BE2C (cell line): ENCODE measurements at regions not wholly inside any gene's neighbourhood (a gene's known extent, or its start where the extent isn't known, plus 50 kb on each side); places are given as distances from the start of the nearest gene placed in this dataset.
"Not testable (repeated sequence)": the region's sequence is repeated elsewhere in the genome, so short reads cannot be mapped to it uniquely, and the experiment has no call there.

Experiments used
- DNase-seq: peaks from one replicate; pipeline ENCODE4 v3.0.0-alpha.2; 2020
- H3K27me3 ChIP-seq: fragments of 250-450 bp; sonication (Bioruptor Pico); 2 replicates; pipeline ENCODE4 v1.5.1; 2020; ENCODE audit warnings: mild to moderate bottlenecking
- H3K36me3 ChIP-seq: fragments of 250-450 bp; sonication (Bioruptor Pico); 2 replicates; pipeline ENCODE4 v1.5.1; 2020; ENCODE audit warnings: mild to moderate bottlenecking
- H3K4me1 ChIP-seq: fragments of 250-450 bp; sonication (Bioruptor Pico); 2 replicates; pipeline ENCODE4 v1.5.1; 2020
- H3K4me3 ChIP-seq: 2 replicates; pipeline ENCODE4 v1.5.1; 2011; ENCODE audit warnings: low read depth, low read length
- H3K9me3 ChIP-seq: fragments of 250-450 bp; sonication (Bioruptor Pico); 2 replicates; pipeline ENCODE4 v1.5.1; 2020
- CTCF ChIP-seq: IDR thresholded peaks from 2 replicates; pipeline ENCODE4 v1.5.1; 2012; ENCODE audit warnings: mild to moderate bottlenecking, low read depth, low read length

- DNase-seq, result no peak
- H3K4me3 ChIP-seq, result no peak overlapping the region
- no peak for TF ChIP-seq CTCF
- H3K27me3 ChIP-seq, result no peaks in the 10 kb centered on the region
- H3K36me3 ChIP-seq, result no peaks in the 10 kb centered on the region
- H3K4me1 ChIP-seq, result no peaks in the 10 kb centered on the region
- H3K9me3 ChIP-seq, result no peaks in the 10 kb centered on the region; the same call in 1 of the 2 replicates
Observed at GRCh38 chr7:91405092-91405788, 141.0 kb downstream of the FZD1 start.

- H3K9me3 ChIP-seq, H3K36me3 ChIP-seq, H3K4me1 ChIP-seq, H3K27me3 ChIP-seq, H3K4me3 ChIP-seq, DNase-seq: not testable (repeated sequence)
Observed at GRCh38 chr7:91405873-91406272, 141.6 kb downstream of the FZD1 start.

- H3K4me1 ChIP-seq, result no peaks in the 10 kb centered on the region
- H3K9me3 ChIP-seq, result no peaks in the 10 kb centered on the region; the same call in 1 of the 2 replicates
- no peak overlapping the region for H3K4me3 ChIP-seq
- no peak for DNase-seq
- no peaks in the 10 kb centered on the region for H3K36me3 ChIP-seq
- H3K27me3 ChIP-seq, result no peaks in the 10 kb centered on the region
- no peak for TF ChIP-seq CTCF
Observed at GRCh38 chr7:91407942-91408341, 143.7 kb downstream of the FZD1 start.

- TF ChIP-seq CTCF, result no peak
- Histone ChIP-seq H3K4me1 (no peaks in the 10 kb centered on the region), H3K36me3 (no peaks in the 10 kb centered on the region), H3K9me3 (no peaks in the 10 kb centered on the region; the same call in 1 of the 2 replicates), H3K4me3 (no peak overlapping the region), H3K27me3 (no peaks in the 10 kb centered on the region)
- no peak for DNase-seq
Observed at GRCh38 chr7:91408388-91409154, 144.3 kb downstream of the FZD1 start.

GRCh38 chr7:91411060-91411459 is 146.8 kb downstream of the FZD1 start:
- no peak for DNase-seq
- H3K27me3 ChIP-seq, result no peaks in the 10 kb centered on the region
- no peaks in the 10 kb centered on the region for H3K36me3 ChIP-seq
- H3K4me1 ChIP-seq, result no peaks in the 10 kb centered on the region
- no peak overlapping the region for H3K4me3 ChIP-seq
- TF ChIP-seq CTCF, result no peak
- no peaks in the 10 kb centered on the region; the same call in 1 of the 2 replicates for H3K9me3 ChIP-seq

GRCh38 chr7:91412298-91412697 is 148.1 kb downstream of the FZD1 start:
- Histone ChIP-seq H3K27me3 (no peaks in the 10 kb centered on the region), H3K4me3 (no peak overlapping the region), H3K9me3 (no peaks in the 10 kb centered on the region; the same call in 1 of the 2 replicates), H3K36me3 (no peaks in the 10 kb centered on the region), H3K4me1 (no peaks in the 10 kb centered on the region)
- no peak for TF ChIP-seq CTCF
- no peak for DNase-seq
